MCF 10A (cell line): ENCODE measurements at regions not wholly inside any gene's neighbourhood (a gene's known extent, or its start where the extent isn't known, plus 50 kb on each side); places are given as distances from the start of the nearest gene placed in this dataset.

Experiments
- BruUV-seq: library from RNA; stranded (reverse); fragments of 400-500 nt; replicated peaks from 2 replicates; lab custom pipeline; 2021; lab: Mats Ljungman, UMichigan
- CTCF ChIA-PET: fragments of 300-600 bp; sonication (Branson Sonifier 250); formaldehyde crosslinking; extraction: SDS; loops from one replicate; lab custom pipeline; 2021; ENCODE audit warnings: antibody characterized with exemption, inconsistent platforms; lab: Yijun Ruan, JAX
- POLR2A ChIA-PET: fragments of 300-600, 350-650 bp; sonication (Branson Sonifier 250); formaldehyde crosslinking; extraction: SDS; loops from one replicate; lab custom pipeline; 2020; ENCODE audit warnings: antibody characterized with exemption, inconsistent platforms; lab: Yijun Ruan, JAX
- DNase-seq: peaks from one replicate; pipeline ENCODE4 v3.0.0-alpha.2; 2018; ENCODE audit not compliant: unreplicated experiment
- H3K27ac Mint-ChIP-seq: one replicate; pipeline ENCODE4 v1.8.0; 2022; ENCODE audit warnings: mild to moderate bottlenecking, low read depth, mixed read lengths; ENCODE audit not compliant: unreplicated experiment
- H3K27me3 Mint-ChIP-seq: one replicate; pipeline ENCODE4 v1.8.0; 2022; ENCODE audit warnings: mixed read lengths; ENCODE audit not compliant: insufficient read depth, unreplicated experiment
- H3K36me3 Mint-ChIP-seq: one replicate; pipeline ENCODE4 v1.8.0; 2022; ENCODE audit warnings: mild to moderate bottlenecking, moderate library complexity, mixed read lengths; ENCODE audit not compliant: insufficient read depth, unreplicated experiment
- H3K4me1 Mint-ChIP-seq: one replicate; pipeline ENCODE4 v1.8.0; 2022; ENCODE audit warnings: mixed read lengths; ENCODE audit not compliant: insufficient read depth, unreplicated experiment
- H3K4me3 Mint-ChIP-seq: one replicate; pipeline ENCODE4 v1.8.0; 2022; ENCODE audit warnings: mild to moderate bottlenecking, moderate library complexity, mixed read lengths; ENCODE audit not compliant: unreplicated experiment
- H3K9me3 Mint-ChIP-seq: one replicate; pipeline ENCODE4 v1.8.0; 2022; ENCODE audit warnings: mixed read lengths; ENCODE audit not compliant: unreplicated experiment
- CTCF ChIP-seq: fragments of 200-600 bp; IDR thresholded peaks from one replicate; pipeline ENCODE4 v1.8.0; 2022; ENCODE audit warnings: antibody characterized with exemption, mild to moderate bottlenecking; ENCODE audit not compliant: unreplicated experiment
- intact Hi-C: fragments of 100-400 bp; cut with micrococcal nuclease; formaldehyde crosslinking; loops from 2 replicates; pipeline ENCODE4 v1.14.1; 2022

- BruUV-seq: no TSS peak
- H3K4me1 Mint-ChIP-seq: no peaks in the 10 kb centered on the region
Observed at GRCh38 chr11:95338430-95338991, 107.5 kb upstream of the SESN3 start.

GRCh38 chr11:95337972-95338429 lies 107.0 kb upstream of the SESN3 start:
- Mint-ChIP-seq H3K4me1 (no peaks in the 10 kb centered on the region), H3K4me3 (no peak overlapping the region), H3K27ac (no peak overlapping the region), H3K9me3 (no peaks in the 10 kb centered on the region), H3K27me3 (no peaks in the 10 kb centered on the region), H3K36me3 (no peaks in the 10 kb centered on the region)
- CTCF ChIA-PET: interaction anchor here (0.7 kb wide), 1 partner anchor 330 kb away, joined by 3 read pairs; no protein-coding TSS in a partner anchor
- DNase-seq: no peak
- intact Hi-C loops: no loop called here
- no TSS peak for BruUV-seq
- TF ChIP-seq CTCF: no peak
- POLR2A ChIA-PET: interaction anchor here (0.6 to 1.6 kb wide), 3 partner anchors 13 to 109 kb away, joined by 3 to 6 read pairs (median 3); no protein-coding TSS in a partner anchor

More at GRCh38 chr11:95338430-95338991, 107.5 kb upstream of the SESN3 start:
- Mint-ChIP-seq H3K36me3 (no peaks in the 10 kb centered on the region), H3K27me3 (no peaks in the 10 kb centered on the region), H3K9me3 (no peaks in the 10 kb centered on the region), H3K27ac (no peak overlapping the region), H3K4me3 (no peak overlapping the region)
- intact Hi-C loops: no loop called here
- ChIA-PET POLR2A (interaction anchor here (0.7 to 1.6 kb wide), 4 partner anchors 14 to 1436 kb away, joined by 3 to 6 read pairs (median 4); partner anchors contain the start of gene SESN3), CTCF (interaction anchor here (0.7 kb wide), 1 partner anchor 330 kb away, joined by 3 read pairs; no protein-coding TSS in a partner anchor)
- DNase-seq: no peak
- TF ChIP-seq CTCF: no peak

- Mint-ChIP-seq H3K27me3 (no peaks in the 10 kb centered on the region), H3K27ac (no peak overlapping the region), H3K4me1 (no peaks in the 10 kb centered on the region), H3K9me3 (no peaks in the 10 kb centered on the region), H3K36me3 (no peaks in the 10 kb centered on the region), H3K4me3 (no peak overlapping the region)
- intact Hi-C loops: no loop called here
- TF ChIP-seq CTCF: no peak
- POLR2A ChIA-PET: interaction anchor here (0.6 to 1.6 kb wide), 7 partner anchors 9 to 256 kb away, joined by 3 to 6 read pairs (median 3); no protein-coding TSS in a partner anchor
- peak; percentile 26 for DNase-seq
- CTCF ChIA-PET: no interaction called here
- BruUV-seq: no TSS peak
Observed at GRCh38 chr11:95337175-95337957, 106.4 kb upstream of the SESN3 start.

GRCh38 chr11:95335989-95336388 lies 105.0 kb upstream of the SESN3 start:
- no peak for TF ChIP-seq CTCF
- ChIA-PET POLR2A (no interaction called here), CTCF (interaction anchor here (0.6 to 0.8 kb wide), 2 partner anchors 250 to 251 kb away, joined by 3 read pairs; no protein-coding TSS in a partner anchor)
- BruUV-seq: no TSS peak
- Mint-ChIP-seq H3K27ac (no peak overlapping the region), H3K27me3 (no peaks in the 10 kb centered on the region), H3K4me3 (no peak overlapping the region), H3K9me3 (no peaks in the 10 kb centered on the region), H3K4me1 (no peaks in the 10 kb centered on the region), H3K36me3 (no peaks in the 10 kb centered on the region)
- intact Hi-C loops: no loop called here
- DNase-seq: no peak
